Activated CD8-positive, alpha-beta memory T cell treated with anti-CD3 and anti-CD28 coated beads for 48 hours (primary cell): ENCODE measurements at regions not wholly inside any gene's neighbourhood (a gene's known extent, or its start where the extent isn't known, plus 50 kb on each side); places are given as distances from the start of the nearest gene placed in this dataset.
"Not testable (repeated sequence)": the region's sequence is repeated elsewhere in the genome, so short reads cannot be mapped to it uniquely, and the experiment has no call there.

Source experiments
- DNase-seq, 3 experiments: peaks; one replicate each; pipeline ENCODE4 v3.0.0-alpha.2; 2020; ENCODE audit warnings: low read depth in 2 of 3, low spot score in 2 of 3

GRCh38 chr3:95437409-95437808 lies 1374.5 kb downstream of the NSUN3 start:
- DNase-seq: no peak

GRCh38 chr3:95438274-95438673 lies 1375.4 kb downstream of the NSUN3 start:
- DNase-seq: no peak

GRCh38 chr3:95442766-95443165 lies 1371.6 kb upstream of the EPHA6 start:
- no peak for DNase-seq

- no peak for DNase-seq
These were observed 1364.6 kb upstream of the EPHA6 start for GRCh38 chr3:95449841-95450240.

- DNase-seq: no peak
These were observed 1361.2 kb upstream of the EPHA6 start for GRCh38 chr3:95453242-95453641.

- DNase-seq: no peak
These were observed 1357.6 kb upstream of the EPHA6 start for GRCh38 chr3:95456835-95457234.

- DNase-seq: no peak
These were observed 1354.7 kb upstream of the EPHA6 start for GRCh38 chr3:95459706-95460105.

- DNase-seq: no peak
These were observed 1354.1 kb upstream of the EPHA6 start for GRCh38 chr3:95460274-95460673.

- DNase-seq: no peak
These were observed 1352.2 kb upstream of the EPHA6 start for GRCh38 chr3:95462161-95462560.

GRCh38 chr3:95464346-95464745 lies 1350.0 kb upstream of the EPHA6 start:
- no peak for DNase-seq

GRCh38 chr3:95468331-95468730 lies 1346.1 kb upstream of the EPHA6 start:
- no peak for DNase-seq

- no peak for DNase-seq
These were observed 1340.1 kb upstream of the EPHA6 start for GRCh38 chr3:95474338-95474737.

- DNase-seq: no peak
These were observed 1337.9 kb upstream of the EPHA6 start for GRCh38 chr3:95476534-95476933.

- DNase-seq: no peak
These were observed 1308.2 kb upstream of the EPHA6 start for GRCh38 chr3:95506174-95506573.

- DNase-seq: no peak
These were observed 1306.3 kb upstream of the EPHA6 start for GRCh38 chr3:95508124-95508523.

GRCh38 chr3:95511828-95512227 lies 1302.6 kb upstream of the EPHA6 start:
- DNase-seq: no peak

GRCh38 chr3:95514260-95514659 lies 1300.1 kb upstream of the EPHA6 start:
- DNase-seq: no peak

- no peak for DNase-seq
These were observed 1293.0 kb upstream of the EPHA6 start for GRCh38 chr3:95521396-95521795.

- DNase-seq: no peak
These were observed 1291.9 kb upstream of the EPHA6 start for GRCh38 chr3:95522449-95522848.

- no peak for DNase-seq
These were observed 1274.4 kb upstream of the EPHA6 start for GRCh38 chr3:95539950-95540483.

GRCh38 chr3:95565502-95565901 lies 1248.9 kb upstream of the EPHA6 start:
- DNase-seq: no peak

- no peak for DNase-seq
These were observed 1247.0 kb upstream of the EPHA6 start for GRCh38 chr3:95567346-95567745.

GRCh38 chr3:95586754-95587153 lies 1227.6 kb upstream of the EPHA6 start:
- no peak for DNase-seq

GRCh38 chr3:95587641-95588040 lies 1226.8 kb upstream of the EPHA6 start:
- not testable (repeated sequence) for DNase-seq
